ENCODE measurements at regions not wholly inside any gene's neighbourhood (a gene's known extent, or its start where the extent isn't known, plus 50 kb on each side); places are given as distances from the start of the nearest gene placed in this dataset.

DNA sequence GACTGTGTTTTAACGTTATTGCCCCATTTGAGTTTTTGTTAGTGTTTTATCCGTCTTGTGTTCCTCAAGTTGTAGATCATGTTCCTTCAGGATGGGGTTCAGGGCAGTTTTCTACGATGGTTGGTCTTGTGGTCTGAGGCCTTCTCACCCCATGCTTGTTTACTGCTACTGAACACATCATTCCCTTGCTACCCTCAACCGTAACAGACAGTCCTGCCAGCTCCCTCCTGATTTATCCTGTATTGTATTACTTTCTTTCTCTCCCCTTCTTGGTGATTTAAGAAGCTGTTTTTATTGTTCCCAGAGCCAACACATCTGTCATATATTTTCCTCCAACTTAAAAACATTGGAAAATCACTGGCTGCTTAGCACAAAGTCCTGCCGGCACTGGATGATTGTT lies 719.8 kb downstream of the INHBA start:
- no peak overlapping the region for H3K23ac ChIP-seq (ENCODE audit: low read length in 2 of 2)
- H3K9me3 ChIP-seq (ENCODE audit: control insufficient read depth, low read length): peaks cover 4% of the 10 kb centered on the region
- H2AFZ ChIP-seq (ENCODE audit: low read depth, low read length): peak overlapping the region; percentile 23
- H3K27ac ChIP-seq (ENCODE audit: low read length, poor library complexity, severe bottlenecking): no peak overlapping the region
- H3K4me2 ChIP-seq (ENCODE audit: low read length, poor library complexity, severe bottlenecking): no peak overlapping the region
- no peak overlapping the region for H2BK12ac ChIP-seq (ENCODE audit: low read length in 2 of 2)
- no peak overlapping the region for H2BK5ac ChIP-seq (ENCODE audit: low read depth, low read length, poor library complexity, severe bottlenecking)
- H2AK5ac ChIP-seq (ENCODE audit: low read length, severe bottlenecking): no peak overlapping the region
- no peak overlapping the region for H4K91ac ChIP-seq (ENCODE audit: low read length)
- H3K36me3 ChIP-seq (ENCODE audit: control insufficient read depth in 1 of 2, insufficient read depth in 2 of 2, low read depth in 1 of 2, low read length in 2 of 2): no peaks in the 10 kb centered on the region
- no peaks in the 10 kb centered on the region for H3K27me3 ChIP-seq (ENCODE audit: control insufficient read depth in 1 of 2, insufficient read depth in 1 of 2, low read length in 2 of 2)
- no peak for DNase-seq
- peaks cover 2% of the 10 kb centered on the region for H3K4me1 ChIP-seq (ENCODE audit: control insufficient read depth, insufficient read depth, low read depth, low read length)
- 97% methylated on average over 5 of the region's 5 CpGs for WGBS
- no peak overlapping the region for H2BK120ac ChIP-seq (ENCODE audit: low read depth, low read length)
- peak overlapping the region; percentile 17 for H3K9ac ChIP-seq (ENCODE audit: low read length)
- H3K4me3 ChIP-seq (ENCODE audit: insufficient read depth in 1 of 2, low read depth in 1 of 2, low read length in 2 of 2): no peak overlapping the region
- no peak overlapping the region for H4K8ac ChIP-seq (ENCODE audit: low read length)
- no peak overlapping the region for H3K14ac ChIP-seq (ENCODE audit: low read length in 2 of 2)
- H3K79me1 ChIP-seq (replicated peaks; ENCODE audit: low read length, poor library complexity, severe bottlenecking): no peaks in the 10 kb centered on the region
- no peak overlapping the region for H2BK15ac ChIP-seq (ENCODE audit: low read depth, poor library complexity, severe bottlenecking)
- no peak overlapping the region for H3K4ac ChIP-seq (ENCODE audit: low read depth in 1 of 2, low read length in 2 of 2)
- H3K18ac ChIP-seq (ENCODE audit: low read depth in 1 of 2, low read length in 2 of 2): no peak overlapping the region

DNA sequence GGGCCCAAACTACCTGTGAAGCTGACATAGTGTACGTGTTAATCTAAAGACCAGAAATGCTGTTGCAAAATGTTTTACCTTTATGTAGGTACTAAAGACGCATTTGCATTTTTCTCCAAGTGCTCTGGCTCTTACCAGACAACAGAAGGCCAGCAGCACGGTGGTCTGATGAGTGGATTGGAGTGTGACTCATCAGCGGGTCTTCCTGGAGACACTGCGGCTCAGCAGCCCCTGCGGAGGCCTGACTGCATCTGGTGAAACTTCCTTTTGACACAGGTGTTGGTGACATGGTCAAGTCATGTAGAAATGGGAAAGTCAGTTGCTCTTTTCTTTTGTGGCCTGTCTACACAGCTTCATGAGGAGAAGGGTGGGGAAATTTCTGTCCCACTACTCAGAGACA lies 723.6 kb downstream of the INHBA start:
- Histone ChIP-seq H3K27ac (ENCODE audit: low read length, poor library complexity, severe bottlenecking) (no peak overlapping the region), H3K4me3 (ENCODE audit: insufficient read depth in 1 of 2, low read depth in 1 of 2, low read length in 2 of 2) (no peak overlapping the region), H2AK5ac (ENCODE audit: low read length, severe bottlenecking) (no peak overlapping the region), H2BK15ac (ENCODE audit: low read depth, poor library complexity, severe bottlenecking) (no peak overlapping the region), H2AFZ (ENCODE audit: low read depth, low read length) (no peak overlapping the region), H3K9me3 (ENCODE audit: control insufficient read depth, low read length) (peaks cover 4% of the 10 kb centered on the region), H3K27me3 (ENCODE audit: control insufficient read depth in 1 of 2, insufficient read depth in 1 of 2, low read length in 2 of 2) (no peaks in the 10 kb centered on the region), H3K4me2 (ENCODE audit: low read length, poor library complexity, severe bottlenecking) (no peak overlapping the region), H3K23ac (ENCODE audit: low read length in 2 of 2) (peak overlapping the region in 1 of 2 experiments; percentile 29), H3K4ac (ENCODE audit: low read depth in 1 of 2, low read length in 2 of 2) (no peak overlapping the region), H3K79me1 (replicated peaks; ENCODE audit: low read length, poor library complexity, severe bottlenecking) (no peaks in the 10 kb centered on the region), H3K4me1 (ENCODE audit: control insufficient read depth, insufficient read depth, low read depth, low read length) (peaks cover 2% of the 10 kb centered on the region), H3K36me3 (ENCODE audit: control insufficient read depth in 1 of 2, insufficient read depth in 2 of 2, low read depth in 1 of 2, low read length in 2 of 2) (no peaks in the 10 kb centered on the region), H3K9ac (ENCODE audit: low read length) (no peak overlapping the region), H3K18ac (ENCODE audit: low read depth in 1 of 2, low read length in 2 of 2) (no peak overlapping the region), H3K14ac (ENCODE audit: low read length in 2 of 2) (no peak overlapping the region), H4K8ac (ENCODE audit: low read length) (no peak overlapping the region), H2BK12ac (ENCODE audit: low read length in 2 of 2) (no peak overlapping the region), H2BK5ac (ENCODE audit: low read depth, low read length, poor library complexity, severe bottlenecking) (no peak overlapping the region), H4K91ac (ENCODE audit: low read length) (no peak overlapping the region), H2BK120ac (ENCODE audit: low read depth, low read length) (no peak overlapping the region)
- DNase-seq: peak; percentile 29
- 53% methylated on average over 6 of the region's 6 CpGs for WGBS

- H4K8ac ChIP-seq (ENCODE audit: low read length): no peak overlapping the region
- no peak overlapping the region for H2BK120ac ChIP-seq (ENCODE audit: low read depth, low read length)
- H3K4me2 ChIP-seq (ENCODE audit: low read length, poor library complexity, severe bottlenecking): no peak overlapping the region
- H3K79me1 ChIP-seq (replicated peaks; ENCODE audit: low read length, poor library complexity, severe bottlenecking): no peaks in the 10 kb centered on the region
- H3K18ac ChIP-seq (ENCODE audit: low read depth in 1 of 2, low read length in 2 of 2): no peak overlapping the region
- H3K27me3 ChIP-seq (ENCODE audit: control insufficient read depth in 1 of 2, insufficient read depth in 1 of 2, low read length in 2 of 2): no peaks in the 10 kb centered on the region
- H3K23ac ChIP-seq (ENCODE audit: low read length in 2 of 2): no peak overlapping the region
- H3K27ac ChIP-seq (ENCODE audit: low read length, poor library complexity, severe bottlenecking): no peak overlapping the region
- no peak overlapping the region for H3K4me3 ChIP-seq (ENCODE audit: insufficient read depth in 1 of 2, low read depth in 1 of 2, low read length in 2 of 2)
- no peak for DNase-seq
- H3K36me3 ChIP-seq (ENCODE audit: control insufficient read depth in 1 of 2, insufficient read depth in 2 of 2, low read depth in 1 of 2, low read length in 2 of 2): no peaks in the 10 kb centered on the region
- H2BK15ac ChIP-seq (ENCODE audit: low read depth, poor library complexity, severe bottlenecking): no peak overlapping the region
- H3K14ac ChIP-seq (ENCODE audit: low read length in 2 of 2): no peak overlapping the region
- peaks cover 2% of the 10 kb centered on the region for H3K4me1 ChIP-seq (ENCODE audit: control insufficient read depth, insufficient read depth, low read depth, low read length)
- H3K9ac ChIP-seq (ENCODE audit: low read length): no peak overlapping the region
- peaks cover 4% of the 10 kb centered on the region for H3K9me3 ChIP-seq (ENCODE audit: control insufficient read depth, low read length)
- no peak overlapping the region for H4K91ac ChIP-seq (ENCODE audit: low read length)
- H2BK5ac ChIP-seq (ENCODE audit: low read depth, low read length, poor library complexity, severe bottlenecking): no peak overlapping the region
- 82% methylated on average over 1 of the region's 1 CpG for WGBS
- no peak overlapping the region for H2AK5ac ChIP-seq (ENCODE audit: low read length, severe bottlenecking)
- no peak overlapping the region for H3K4ac ChIP-seq (ENCODE audit: low read depth in 1 of 2, low read length in 2 of 2)
- no peak overlapping the region for H2BK12ac ChIP-seq (ENCODE audit: low read length in 2 of 2)
- H2AFZ ChIP-seq (ENCODE audit: low read depth, low read length): no peak overlapping the region
Measured at GRCh38 chr7:40978047-40978446, 724.8 kb downstream of the INHBA start.

- Histone ChIP-seq H3K9me3 (ENCODE audit: control insufficient read depth, low read length) (peaks cover 4% of the 10 kb centered on the region), H2BK5ac (ENCODE audit: low read depth, low read length, poor library complexity, severe bottlenecking) (no peak overlapping the region), H3K23ac (ENCODE audit: low read length in 2 of 2) (no peak overlapping the region), H3K36me3 (ENCODE audit: control insufficient read depth in 1 of 2, insufficient read depth in 2 of 2, low read depth in 1 of 2, low read length in 2 of 2) (no peaks in the 10 kb centered on the region), H3K4me1 (ENCODE audit: control insufficient read depth, insufficient read depth, low read depth, low read length) (peaks cover 2% of the 10 kb centered on the region), H3K4me2 (ENCODE audit: low read length, poor library complexity, severe bottlenecking) (no peak overlapping the region), H3K4ac (ENCODE audit: low read depth in 1 of 2, low read length in 2 of 2) (no peak overlapping the region), H2AK5ac (ENCODE audit: low read length, severe bottlenecking) (no peak overlapping the region), H3K14ac (ENCODE audit: low read length in 2 of 2) (no peak overlapping the region), H2BK120ac (ENCODE audit: low read depth, low read length) (no peak overlapping the region), H2BK12ac (ENCODE audit: low read length in 2 of 2) (no peak overlapping the region), H2AFZ (ENCODE audit: low read depth, low read length) (no peak overlapping the region), H3K27ac (ENCODE audit: low read length, poor library complexity, severe bottlenecking) (no peak overlapping the region), H3K4me3 (ENCODE audit: insufficient read depth in 1 of 2, low read depth in 1 of 2, low read length in 2 of 2) (no peak overlapping the region), H3K18ac (ENCODE audit: low read depth in 1 of 2, low read length in 2 of 2) (no peak overlapping the region), H2BK15ac (ENCODE audit: low read depth, poor library complexity, severe bottlenecking) (no peak overlapping the region), H4K91ac (ENCODE audit: low read length) (no peak overlapping the region), H3K9ac (ENCODE audit: low read length) (no peak overlapping the region), H3K27me3 (ENCODE audit: control insufficient read depth in 1 of 2, insufficient read depth in 1 of 2, low read length in 2 of 2) (no peaks in the 10 kb centered on the region), H4K8ac (ENCODE audit: low read length) (no peak overlapping the region), H3K79me1 (replicated peaks; ENCODE audit: low read length, poor library complexity, severe bottlenecking) (no peaks in the 10 kb centered on the region)
- DNase-seq: no peak
- WGBS: no CpG with 5 or more reads among the region's 1 CpG
Measured at GRCh38 chr7:40977533-40977932, 725.4 kb downstream of the INHBA start.

Measured in mesenchymal stem cell (in vitro differentiated cells and primary cell).